OCI-LY7 (cell line): ENCODE measurements at regions not wholly inside any gene's neighbourhood (a gene's known extent, or its start where the extent isn't known, plus 50 kb on each side); places are given as distances from the start of the nearest gene placed in this dataset.

Experiments
- EZH2phosphoT487 ChIP-seq: fragments of 200-600 bp; sonication (generic); IDR thresholded peaks from 2 replicates; pipeline ENCODE4 v1.6.1; 2018; ENCODE audit warnings: low read depth, borderline replicate concordance, mild to moderate bottlenecking, mixed run types, antibody characterized with exemption, low read length, moderate library complexity, mixed read lengths
- TF ChIP-seq, protein P1 (sequence below): fragments of 200-600 bp; sonication (generic); conservative IDR thresholded peaks from 2 replicates; pipeline ENCODE4 v1.5.1; 2014; ENCODE audit warnings: mild to moderate bottlenecking, antibody characterized with exemption, low read length, moderate library complexity, mixed read lengths

DNA sequence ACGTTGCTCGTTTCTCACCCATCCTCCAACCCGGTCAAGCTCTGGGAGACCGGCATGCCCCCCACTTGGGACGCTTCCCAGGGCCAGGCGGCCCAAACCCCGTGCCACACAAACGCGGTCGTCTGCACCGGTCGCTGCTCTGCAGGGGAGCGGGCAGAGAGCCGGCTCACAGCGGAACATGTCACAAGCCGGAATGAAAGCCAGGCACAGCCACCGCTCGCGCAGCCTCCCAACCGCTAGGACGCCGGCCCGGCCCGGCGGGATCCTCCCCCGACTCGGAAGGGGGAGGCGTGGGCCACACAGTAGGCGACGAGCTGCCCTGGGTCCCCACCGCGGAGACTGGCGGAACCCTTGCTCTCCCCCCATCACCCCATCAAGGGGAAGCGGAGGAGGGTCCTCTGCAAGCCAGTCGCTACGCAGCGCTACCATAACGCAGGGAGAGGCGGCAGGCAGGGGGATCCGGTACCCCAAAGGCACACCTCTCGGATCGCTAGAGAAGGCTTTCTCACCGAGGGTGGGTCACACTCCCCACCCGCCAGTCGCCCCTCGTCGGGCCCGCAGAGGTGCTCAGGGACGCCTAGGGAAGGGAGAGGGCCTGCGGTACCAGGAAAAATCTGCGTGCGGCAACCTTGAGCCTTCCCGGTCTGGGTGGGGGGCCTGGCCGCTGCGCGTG is 768.4 kb upstream of the DEFB115 start:
- TF ChIP-seq, protein P1, sequence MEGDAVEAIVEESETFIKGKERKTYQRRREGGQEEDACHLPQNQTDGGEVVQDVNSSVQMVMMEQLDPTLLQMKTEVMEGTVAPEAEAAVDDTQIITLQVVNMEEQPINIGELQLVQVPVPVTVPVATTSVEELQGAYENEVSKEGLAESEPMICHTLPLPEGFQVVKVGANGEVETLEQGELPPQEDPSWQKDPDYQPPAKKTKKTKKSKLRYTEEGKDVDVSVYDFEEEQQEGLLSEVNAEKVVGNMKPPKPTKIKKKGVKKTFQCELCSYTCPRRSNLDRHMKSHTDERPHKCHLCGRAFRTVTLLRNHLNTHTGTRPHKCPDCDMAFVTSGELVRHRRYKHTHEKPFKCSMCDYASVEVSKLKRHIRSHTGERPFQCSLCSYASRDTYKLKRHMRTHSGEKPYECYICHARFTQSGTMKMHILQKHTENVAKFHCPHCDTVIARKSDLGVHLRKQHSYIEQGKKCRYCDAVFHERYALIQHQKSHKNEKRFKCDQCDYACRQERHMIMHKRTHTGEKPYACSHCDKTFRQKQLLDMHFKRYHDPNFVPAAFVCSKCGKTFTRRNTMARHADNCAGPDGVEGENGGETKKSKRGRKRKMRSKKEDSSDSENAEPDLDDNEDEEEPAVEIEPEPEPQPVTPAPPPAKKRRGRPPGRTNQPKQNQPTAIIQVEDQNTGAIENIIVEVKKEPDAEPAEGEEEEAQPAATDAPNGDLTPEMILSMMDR: no peak
- TF ChIP-seq EZH2phosphoT487: no peak
